ENCODE measurements at regions not wholly inside any gene's neighbourhood (a gene's known extent, or its start where the extent isn't known, plus 50 kb on each side); places are given as distances from the start of the nearest gene placed in this dataset.

DNA sequence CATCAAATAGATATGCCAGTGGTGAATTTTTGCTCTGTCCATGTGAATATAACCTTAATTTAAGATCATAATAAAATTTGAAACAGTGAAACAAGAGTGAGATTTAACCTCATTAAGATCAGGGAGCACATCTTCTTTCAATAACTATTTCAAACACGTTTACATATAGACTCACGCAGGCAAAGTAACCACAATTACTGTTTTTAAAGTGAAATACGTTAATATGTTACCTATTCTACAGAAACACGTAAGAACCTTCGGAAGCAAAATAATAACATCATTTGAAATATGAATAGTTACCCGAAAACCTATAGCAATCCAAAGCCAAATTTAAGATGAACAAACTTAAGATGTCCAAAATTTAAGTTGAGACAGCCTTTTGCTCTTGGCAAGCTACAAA, 136.2 kb upstream of the ZC3H12C start:
- Mint-ChIP-seq H3K4me3 (no peak overlapping the region), H3K27me3 (ENCODE audit: insufficient read depth, low read depth, poor library complexity) (no peaks in the 10 kb centered on the region), H3K27ac (no peak overlapping the region), H3K4me1 (peaks cover 28% of the 10 kb centered on the region), H3K36me3 (ENCODE audit: low read depth) (no peaks in the 10 kb centered on the region; the same call in 2 of the 3 replicates), H3K9me3 (no peaks in the 10 kb centered on the region)
- peaks cover 5% of the 10 kb centered on the region; the same call in 1 of the 2 replicates for H3K9me2 ChIP-seq (ENCODE audit: insufficient read depth)
- no peak for DNase-seq (ENCODE audit: low spot score)
- H2AFZ ChIP-seq = no peak overlapping the region
- no peaks in the 10 kb centered on the region for H4K20me1 ChIP-seq (replicated peaks; ENCODE audit: insufficient read depth)
- H3K4me2 ChIP-seq = no peak overlapping the region
- H3K79me2 ChIP-seq (replicated peaks; ENCODE audit: insufficient read depth) = no peaks in the 10 kb centered on the region
- no peak for ATAC-seq
- H3K4me3 ChIP-seq = no peak overlapping the region
- H3K36me3 ChIP-seq (ENCODE audit: insufficient read depth) = no peaks in the 10 kb centered on the region
- no peaks in the 10 kb centered on the region for H3F3A ChIP-seq (replicated peaks; ENCODE audit: low read depth)
- peaks cover 4% of the 10 kb centered on the region; the same call in 1 of the 2 replicates for H3K4me1 ChIP-seq (ENCODE audit: insufficient read depth)
- no peaks in the 10 kb centered on the region for H3K27me3 ChIP-seq (ENCODE audit: insufficient read depth)
- no peak overlapping the region for H3K27ac ChIP-seq (ENCODE audit: low read depth)
- TF ChIP-seq, protein P1, sequence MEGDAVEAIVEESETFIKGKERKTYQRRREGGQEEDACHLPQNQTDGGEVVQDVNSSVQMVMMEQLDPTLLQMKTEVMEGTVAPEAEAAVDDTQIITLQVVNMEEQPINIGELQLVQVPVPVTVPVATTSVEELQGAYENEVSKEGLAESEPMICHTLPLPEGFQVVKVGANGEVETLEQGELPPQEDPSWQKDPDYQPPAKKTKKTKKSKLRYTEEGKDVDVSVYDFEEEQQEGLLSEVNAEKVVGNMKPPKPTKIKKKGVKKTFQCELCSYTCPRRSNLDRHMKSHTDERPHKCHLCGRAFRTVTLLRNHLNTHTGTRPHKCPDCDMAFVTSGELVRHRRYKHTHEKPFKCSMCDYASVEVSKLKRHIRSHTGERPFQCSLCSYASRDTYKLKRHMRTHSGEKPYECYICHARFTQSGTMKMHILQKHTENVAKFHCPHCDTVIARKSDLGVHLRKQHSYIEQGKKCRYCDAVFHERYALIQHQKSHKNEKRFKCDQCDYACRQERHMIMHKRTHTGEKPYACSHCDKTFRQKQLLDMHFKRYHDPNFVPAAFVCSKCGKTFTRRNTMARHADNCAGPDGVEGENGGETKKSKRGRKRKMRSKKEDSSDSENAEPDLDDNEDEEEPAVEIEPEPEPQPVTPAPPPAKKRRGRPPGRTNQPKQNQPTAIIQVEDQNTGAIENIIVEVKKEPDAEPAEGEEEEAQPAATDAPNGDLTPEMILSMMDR (conservative IDR thresholded peaks at IDR 0.05; ENCODE audit: low read depth in 2 of 2) = no peak
- TF ChIP-seq, protein P2, sequence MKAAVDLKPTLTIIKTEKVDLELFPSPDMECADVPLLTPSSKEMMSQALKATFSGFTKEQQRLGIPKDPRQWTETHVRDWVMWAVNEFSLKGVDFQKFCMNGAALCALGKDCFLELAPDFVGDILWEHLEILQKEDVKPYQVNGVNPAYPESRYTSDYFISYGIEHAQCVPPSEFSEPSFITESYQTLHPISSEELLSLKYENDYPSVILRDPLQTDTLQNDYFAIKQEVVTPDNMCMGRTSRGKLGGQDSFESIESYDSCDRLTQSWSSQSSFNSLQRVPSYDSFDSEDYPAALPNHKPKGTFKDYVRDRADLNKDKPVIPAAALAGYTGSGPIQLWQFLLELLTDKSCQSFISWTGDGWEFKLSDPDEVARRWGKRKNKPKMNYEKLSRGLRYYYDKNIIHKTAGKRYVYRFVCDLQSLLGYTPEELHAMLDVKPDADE (IDR thresholded peaks at IDR 0.05) = no peak
- TF ChIP-seq EZH2 (IDR thresholded peaks at IDR 0.05; ENCODE audit: low read depth, unreplicated experiment) = no peak
- no peak for TF ChIP-seq CREB1 (CRISPR knock-in tag; IDR thresholded peaks at IDR 0.05; ENCODE audit: low read depth)
- TF ChIP-seq, protein P3, sequence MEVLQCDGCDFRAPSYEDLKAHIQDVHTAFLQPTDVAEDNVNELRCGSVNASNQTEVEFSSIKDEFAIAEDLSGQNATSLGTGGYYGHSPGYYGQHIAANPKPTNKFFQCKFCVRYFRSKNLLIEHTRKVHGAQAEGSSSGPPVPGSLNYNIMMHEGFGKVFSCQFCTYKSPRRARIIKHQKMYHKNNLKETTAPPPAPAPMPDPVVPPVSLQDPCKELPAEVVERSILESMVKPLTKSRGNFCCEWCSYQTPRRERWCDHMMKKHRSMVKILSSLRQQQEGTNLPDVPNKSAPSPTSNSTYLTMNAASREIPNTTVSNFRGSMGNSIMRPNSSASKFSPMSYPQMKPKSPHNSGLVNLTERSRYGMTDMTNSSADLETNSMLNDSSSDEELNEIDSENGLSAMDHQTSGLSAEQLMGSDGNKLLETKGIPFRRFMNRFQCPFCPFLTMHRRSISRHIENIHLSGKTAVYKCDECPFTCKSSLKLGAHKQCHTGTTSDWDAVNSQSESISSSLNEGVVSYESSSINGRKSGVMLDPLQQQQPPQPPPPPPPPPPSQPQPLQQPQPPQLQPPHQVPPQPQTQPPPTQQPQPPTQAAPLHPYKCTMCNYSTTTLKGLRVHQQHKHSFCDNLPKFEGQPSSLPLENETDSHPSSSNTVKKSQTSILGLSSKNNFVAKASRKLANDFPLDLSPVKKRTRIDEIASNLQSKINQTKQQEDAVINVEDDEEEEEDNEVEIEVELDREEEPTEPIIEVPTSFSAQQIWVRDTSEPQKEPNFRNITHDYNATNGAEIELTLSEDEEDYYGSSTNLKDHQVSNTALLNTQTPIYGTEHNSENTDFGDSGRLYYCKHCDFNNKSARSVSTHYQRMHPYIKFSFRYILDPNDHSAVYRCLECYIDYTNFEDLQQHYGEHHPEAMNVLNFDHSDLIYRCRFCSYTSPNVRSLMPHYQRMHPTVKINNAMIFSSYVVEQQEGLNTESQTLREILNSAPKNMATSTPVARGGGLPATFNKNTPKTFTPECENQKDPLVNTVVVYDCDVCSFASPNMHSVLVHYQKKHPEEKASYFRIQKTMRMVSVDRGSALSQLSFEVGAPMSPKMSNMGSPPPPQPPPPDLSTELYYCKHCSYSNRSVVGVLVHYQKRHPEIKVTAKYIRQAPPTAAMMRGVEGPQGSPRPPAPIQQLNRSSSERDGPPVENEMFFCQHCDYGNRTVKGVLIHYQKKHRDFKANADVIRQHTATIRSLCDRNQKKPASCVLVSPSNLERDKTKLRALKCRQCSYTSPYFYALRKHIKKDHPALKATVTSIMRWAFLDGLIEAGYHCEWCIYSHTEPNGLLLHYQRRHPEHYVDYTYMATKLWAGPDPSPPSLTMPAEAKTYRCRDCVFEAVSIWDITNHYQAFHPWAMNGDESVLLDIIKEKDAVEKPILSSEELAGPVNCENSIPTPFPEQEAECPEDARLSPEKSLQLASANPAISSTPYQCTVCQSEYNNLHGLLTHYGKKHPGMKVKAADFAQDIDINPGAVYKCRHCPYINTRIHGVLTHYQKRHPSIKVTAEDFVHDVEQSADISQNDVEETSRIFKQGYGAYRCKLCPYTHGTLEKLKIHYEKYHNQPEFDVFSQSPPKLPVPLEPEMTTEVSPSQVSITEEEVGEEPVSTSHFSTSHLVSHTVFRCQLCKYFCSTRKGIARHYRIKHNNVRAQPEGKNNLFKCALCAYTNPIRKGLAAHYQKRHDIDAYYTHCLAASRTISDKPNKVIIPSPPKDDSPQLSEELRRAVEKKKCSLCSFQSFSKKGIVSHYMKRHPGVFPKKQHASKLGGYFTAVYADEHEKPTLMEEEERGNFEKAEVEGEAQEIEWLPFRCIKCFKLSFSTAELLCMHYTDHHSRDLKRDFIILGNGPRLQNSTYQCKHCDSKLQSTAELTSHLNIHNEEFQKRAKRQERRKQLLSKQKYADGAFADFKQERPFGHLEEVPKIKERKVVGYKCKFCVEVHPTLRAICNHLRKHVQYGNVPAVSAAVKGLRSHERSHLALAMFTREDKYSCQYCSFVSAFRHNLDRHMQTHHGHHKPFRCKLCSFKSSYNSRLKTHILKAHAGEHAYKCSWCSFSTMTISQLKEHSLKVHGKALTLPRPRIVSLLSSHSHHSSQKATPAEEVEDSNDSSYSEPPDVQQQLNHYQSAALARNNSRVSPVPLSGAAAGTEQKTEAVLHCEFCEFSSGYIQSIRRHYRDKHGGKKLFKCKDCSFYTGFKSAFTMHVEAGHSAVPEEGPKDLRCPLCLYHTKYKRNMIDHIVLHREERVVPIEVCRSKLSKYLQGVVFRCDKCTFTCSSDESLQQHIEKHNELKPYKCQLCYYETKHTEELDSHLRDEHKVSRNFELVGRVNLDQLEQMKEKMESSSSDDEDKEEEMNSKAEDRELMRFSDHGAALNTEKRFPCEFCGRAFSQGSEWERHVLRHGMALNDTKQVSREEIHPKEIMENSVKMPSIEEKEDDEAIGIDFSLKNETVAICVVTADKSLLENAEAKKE (CRISPR knock-in tag; IDR thresholded peaks at IDR 0.05) = no peak
- no peak for TF ChIP-seq NANOG (IDR thresholded peaks at IDR 0.05; ENCODE audit: borderline replicate concordance)
